Activated CD4-positive, alpha-beta T cell treated with anti-CD3 and anti-CD28 coated beads for 36 hours (primary cell): ENCODE measurements at regions not wholly inside any gene's neighbourhood (a gene's known extent, or its start where the extent isn't known, plus 50 kb on each side); places are given as distances from the start of the nearest gene placed in this dataset.
"Not testable (repeated sequence)": the region's sequence is repeated elsewhere in the genome, so short reads cannot be mapped to it uniquely, and the experiment has no call there.

Experiments used
- ATAC-seq: fragments of 200-7000 bp; cut with Tn5 transposase; one replicate; pipeline ENCODE4 v1.10.0; 2021; ENCODE audit warnings: mild to moderate bottlenecking, moderate library complexity
- CTCF ChIA-PET: fragments of 350-600 bp; sonication (Branson Sonifier 250); formaldehyde crosslinking; loops from one replicate; lab custom pipeline; 2021; ENCODE audit warnings: antibody characterized with exemption; lab: Charles Lee
- POLR2A ChIA-PET: fragments of 350-600 bp; sonication (Branson Sonifier 250); formaldehyde crosslinking; loops from one replicate; lab custom pipeline; 2021; ENCODE audit warnings: antibody characterized with exemption, inconsistent platforms; lab: Charles Lee
- DNase-seq: peaks from one replicate; pipeline ENCODE4 v3.0.0-alpha.2; 2020
- H3K27ac Mint-ChIP-seq: one replicate; pipeline ENCODE4 v1.8.0; 2021; ENCODE audit warnings: mixed read lengths
- H3K27me3 Mint-ChIP-seq: one replicate; pipeline ENCODE4 v1.8.0; 2021; ENCODE audit warnings: mixed read lengths
- H3K36me3 Mint-ChIP-seq: one replicate; pipeline ENCODE4 v1.8.0; 2021; ENCODE audit warnings: low read depth, mixed read lengths
- H3K4me1 Mint-ChIP-seq: one replicate; pipeline ENCODE4 v1.8.0; 2021; ENCODE audit warnings: mixed read lengths
- H3K4me3 Mint-ChIP-seq: one replicate; pipeline ENCODE4 v1.8.0; 2021; ENCODE audit warnings: mild to moderate bottlenecking, moderate library complexity, mixed read lengths
- H3K9me3 Mint-ChIP-seq: one replicate; pipeline ENCODE4 v1.8.0; 2021; ENCODE audit warnings: low read depth, mixed read lengths
- intact Hi-C, 2 experiments: fragments of 100-400 bp; cut with DNase I in 1 of 2; cut with micrococcal nuclease in 1 of 2; formaldehyde crosslinking; loops; one replicate each; pipeline versions ENCODE4 v1.14.2 to v1.15.1; 2022 to 2024; cut with DNase I, micrococcal nuclease

DNA sequence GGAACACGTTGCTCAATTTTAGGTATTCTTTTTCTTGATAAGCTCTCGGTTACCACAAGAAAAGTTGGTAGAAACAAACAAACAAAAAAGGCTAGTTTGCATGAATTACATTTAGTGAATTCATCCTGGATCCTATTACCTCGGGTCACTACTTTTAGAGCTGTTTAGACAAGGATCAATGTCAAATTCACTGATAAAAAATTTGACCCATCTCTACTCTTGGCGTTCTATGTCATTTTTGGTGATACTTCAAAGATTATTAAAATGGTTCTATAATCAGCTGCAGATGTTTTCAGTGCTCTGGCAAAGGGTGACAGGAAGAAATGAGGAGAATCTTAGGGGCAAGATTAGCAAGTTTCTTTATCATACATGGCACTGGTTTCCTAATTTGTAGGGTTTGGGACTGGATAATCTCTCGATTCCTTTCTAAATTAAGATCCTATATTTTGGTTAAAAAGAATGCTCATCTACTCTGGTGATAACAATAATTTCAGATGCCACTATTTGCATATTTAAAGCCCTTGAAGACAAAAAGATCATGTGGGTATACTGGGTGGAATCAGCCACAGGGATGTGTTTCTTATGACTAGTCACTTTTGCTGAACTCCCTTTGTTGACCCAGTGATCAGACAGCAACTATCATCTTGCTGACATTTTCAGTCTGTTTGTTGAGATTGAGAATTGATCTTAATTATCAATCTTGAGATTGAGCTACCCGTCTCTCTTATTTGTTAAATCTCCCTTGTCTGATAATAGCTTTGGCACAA, 442.9 kb downstream of the AASDHPPT start:
- ATAC-seq, result no peak
- ChIA-PET POLR2A (no interaction called here), CTCF (no interaction called here)
- no peak for DNase-seq
- no peak overlapping the region for H3K27ac Mint-ChIP-seq
- H3K4me1 Mint-ChIP-seq, result no peaks in the 10 kb centered on the region
- no peaks in the 10 kb centered on the region for H3K27me3 Mint-ChIP-seq
- H3K9me3 Mint-ChIP-seq, result peaks cover 8% of the 10 kb centered on the region
- H3K4me3 Mint-ChIP-seq, result no peak overlapping the region
- no peaks in the 10 kb centered on the region for H3K36me3 Mint-ChIP-seq
- intact Hi-C loops, result no loop called here

- ChIA-PET CTCF (no interaction called here), POLR2A (no interaction called here)
- H3K36me3 Mint-ChIP-seq, result no peaks in the 10 kb centered on the region
- no peak overlapping the region for H3K27ac Mint-ChIP-seq
- H3K4me3 Mint-ChIP-seq, result no peak overlapping the region
- DNase-seq, result no peak
- no peaks in the 10 kb centered on the region for H3K27me3 Mint-ChIP-seq
- intact Hi-C loops, result no loop called here
- peaks cover 8% of the 10 kb centered on the region for H3K9me3 Mint-ChIP-seq
- ATAC-seq, result no peak
- H3K4me1 Mint-ChIP-seq, result no peaks in the 10 kb centered on the region
These were observed 443.5 kb downstream of the AASDHPPT start for GRCh38 chr11:106520920-106521319.

DNA sequence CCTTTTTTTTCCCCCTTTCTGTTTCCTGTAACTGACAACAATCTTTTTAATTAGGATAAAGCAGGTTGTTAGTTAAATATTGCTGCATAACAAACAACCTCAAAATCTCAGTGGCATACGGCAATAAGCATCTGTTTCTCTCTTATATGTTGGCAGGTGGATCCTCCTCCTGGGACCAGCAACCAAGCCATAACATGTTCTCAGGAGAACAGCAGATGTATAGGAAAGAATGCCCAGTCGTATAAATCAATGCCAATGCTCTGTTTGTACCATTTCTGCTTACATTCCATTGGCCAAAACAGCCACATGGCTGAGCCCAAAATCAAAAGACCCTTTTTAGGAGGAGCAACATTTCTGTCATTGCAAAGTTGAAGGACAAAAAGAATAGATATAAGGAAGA, 445.7 kb downstream of the AASDHPPT start:
- no peak for ATAC-seq
- ChIA-PET CTCF (no interaction called here), POLR2A (no interaction called here)
- H3K27me3 Mint-ChIP-seq, result no peaks in the 10 kb centered on the region
- H3K27ac Mint-ChIP-seq, result no peak overlapping the region
- peaks cover 10% of the 10 kb centered on the region for H3K9me3 Mint-ChIP-seq
- H3K4me3 Mint-ChIP-seq, result no peak overlapping the region
- intact Hi-C loops, result no loop called here
- no peak for DNase-seq
- no peaks in the 10 kb centered on the region for H3K4me1 Mint-ChIP-seq
- H3K36me3 Mint-ChIP-seq, result no peaks in the 10 kb centered on the region

DNA sequence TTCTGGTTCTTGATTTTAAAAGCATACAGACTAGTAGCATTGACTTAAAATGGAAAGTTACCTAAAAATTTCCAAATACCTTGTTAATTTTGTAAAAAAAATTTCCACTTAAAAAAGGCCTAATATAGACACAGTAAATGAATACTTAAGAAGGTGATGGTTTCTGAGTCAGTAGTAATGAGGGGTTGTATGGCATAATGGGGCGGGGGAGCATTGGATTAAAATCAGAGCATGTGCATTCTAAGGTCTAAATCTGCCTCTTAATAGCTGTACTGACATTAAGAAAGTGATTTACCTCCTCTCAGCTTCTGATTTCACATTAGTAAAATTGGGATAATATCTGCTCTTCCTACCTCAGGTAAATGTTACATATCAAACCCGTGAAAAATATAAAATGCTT, 446.5 kb downstream of the AASDHPPT start:
- H3K27ac Mint-ChIP-seq, result no peak overlapping the region
- intact Hi-C loops, result no loop called here
- H3K36me3 Mint-ChIP-seq, result no peaks in the 10 kb centered on the region
- ATAC-seq, result no peak
- POLR2A ChIA-PET, result no interaction called here
- peaks cover 13% of the 10 kb centered on the region for H3K9me3 Mint-ChIP-seq
- no peak for DNase-seq
- no peak overlapping the region for H3K4me3 Mint-ChIP-seq
- no peaks in the 10 kb centered on the region for H3K27me3 Mint-ChIP-seq
- no peaks in the 10 kb centered on the region for H3K4me1 Mint-ChIP-seq
- CTCF ChIA-PET, result no interaction called here

DNA sequence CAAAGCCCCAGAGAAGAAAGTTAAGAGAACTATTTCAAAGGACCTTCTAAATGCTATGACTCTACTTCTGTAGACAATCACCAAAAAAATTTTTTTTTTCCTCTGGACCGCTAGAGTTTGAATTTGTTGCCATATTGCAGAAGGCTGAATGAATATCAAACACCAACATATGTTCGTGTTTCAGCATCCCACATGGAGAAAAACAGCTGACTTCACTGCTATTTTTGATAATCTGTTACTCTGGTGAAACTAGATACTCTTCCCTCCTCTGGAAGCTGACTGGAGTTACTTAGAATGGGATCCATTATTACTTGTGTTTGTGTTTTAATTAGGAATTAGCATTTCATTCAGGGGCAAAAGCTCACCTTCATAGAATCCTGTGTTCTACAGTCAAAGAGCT, 447.0 kb downstream of the AASDHPPT start:
- Mint-ChIP-seq H3K36me3 (no peaks in the 10 kb centered on the region), H3K9me3 (peaks cover 11% of the 10 kb centered on the region), H3K4me3 (no peak overlapping the region), H3K27me3 (no peaks in the 10 kb centered on the region), H3K4me1 (no peaks in the 10 kb centered on the region), H3K27ac (no peak overlapping the region)
- CTCF ChIA-PET, result no interaction called here
- no peak for DNase-seq
- no peak for ATAC-seq
- intact Hi-C loops, result no loop called here
- POLR2A ChIA-PET, result no interaction called here

DNA sequence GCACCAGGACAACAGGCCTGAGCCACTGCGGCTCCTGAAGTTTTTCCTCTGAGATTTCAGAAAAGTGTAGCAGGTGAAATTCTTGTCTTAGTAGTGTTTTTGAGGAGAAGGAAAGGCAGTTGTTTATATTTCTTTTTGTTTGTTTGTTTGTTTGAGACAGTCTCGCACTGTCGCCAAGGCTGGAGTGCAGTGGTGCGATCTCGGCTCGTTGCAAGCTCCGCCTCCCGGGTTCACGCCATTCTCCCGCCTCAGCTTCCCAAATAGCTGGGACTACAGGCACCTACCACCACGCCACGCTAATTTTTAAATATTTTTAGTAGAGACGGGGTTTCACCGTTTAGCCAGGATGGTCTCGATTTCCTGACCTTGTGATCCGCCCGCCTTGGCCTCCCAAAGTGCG, 454.2 kb downstream of the AASDHPPT start:
- POLR2A ChIA-PET, H3K27ac Mint-ChIP-seq, H3K4me3 Mint-ChIP-seq, CTCF ChIA-PET, H3K36me3 Mint-ChIP-seq, H3K4me1 Mint-ChIP-seq, H3K9me3 Mint-ChIP-seq, DNase-seq, intact Hi-C loops, ATAC-seq, H3K27me3 Mint-ChIP-seq: not testable (repeated sequence)

GRCh38 chr11:106533046-106533445, 455.6 kb downstream of the AASDHPPT start:
- intact Hi-C loops, result no loop called here
- H3K9me3 Mint-ChIP-seq, result peaks cover 7% of the 10 kb centered on the region
- H3K27ac Mint-ChIP-seq, result no peak overlapping the region
- no peak overlapping the region for H3K4me3 Mint-ChIP-seq
- ChIA-PET CTCF (no interaction called here), POLR2A (no interaction called here)
- no peaks in the 10 kb centered on the region for H3K4me1 Mint-ChIP-seq
- H3K27me3 Mint-ChIP-seq, result no peaks in the 10 kb centered on the region
- ATAC-seq (no peak), DNase-seq (no peak)
- H3K36me3 Mint-ChIP-seq, result no peaks in the 10 kb centered on the region

DNA sequence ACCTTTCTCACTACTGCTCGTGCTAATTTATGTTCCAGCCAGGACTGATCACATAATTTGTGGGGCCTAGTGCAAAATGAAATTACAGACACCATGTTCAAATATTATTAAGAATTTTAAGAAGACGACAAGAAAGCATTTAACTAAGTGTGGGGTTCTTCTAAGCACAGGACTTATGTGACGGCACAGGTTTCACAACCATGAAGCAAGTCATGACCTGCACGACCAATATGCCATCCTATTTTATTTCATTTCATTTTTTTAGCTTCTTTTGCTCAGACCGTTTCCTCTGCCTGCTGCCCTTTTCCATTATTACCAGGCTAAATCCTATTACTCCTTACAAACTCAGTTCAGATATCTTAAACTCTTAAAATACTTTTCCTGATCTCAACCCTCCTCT, 462.5 kb downstream of the AASDHPPT start:
- DNase-seq (no peak), ATAC-seq (no peak)
- Mint-ChIP-seq H3K27me3 (no peaks in the 10 kb centered on the region), H3K4me1 (no peaks in the 10 kb centered on the region), H3K4me3 (no peak overlapping the region), H3K36me3 (no peaks in the 10 kb centered on the region), H3K27ac (no peak overlapping the region), H3K9me3 (peaks cover 5% of the 10 kb centered on the region)
- intact Hi-C loops, result no loop called here
- ChIA-PET POLR2A (no interaction called here), CTCF (no interaction called here)

- ChIA-PET CTCF (no interaction called here), POLR2A (no interaction called here)
- no peaks in the 10 kb centered on the region for H3K27me3 Mint-ChIP-seq
- no peak for ATAC-seq
- H3K4me1 Mint-ChIP-seq, result no peaks in the 10 kb centered on the region
- peaks cover 2% of the 10 kb centered on the region for H3K9me3 Mint-ChIP-seq
- intact Hi-C loops, result no loop called here
- H3K27ac Mint-ChIP-seq, result no peak overlapping the region
- DNase-seq, result no peak
- no peak overlapping the region for H3K4me3 Mint-ChIP-seq
- no peaks in the 10 kb centered on the region for H3K36me3 Mint-ChIP-seq
These were observed 469.9 kb downstream of the GUCY1A2 start for GRCh38 chr11:106548406-106548805.

- peaks cover 2% of the 10 kb centered on the region for H3K9me3 Mint-ChIP-seq
- H3K4me3 Mint-ChIP-seq, result no peak overlapping the region
- ChIA-PET CTCF (no interaction called here), POLR2A (no interaction called here)
- DNase-seq, result no peak
- intact Hi-C loops, result no loop called here
- H3K27ac Mint-ChIP-seq, result no peak overlapping the region
- no peaks in the 10 kb centered on the region for H3K36me3 Mint-ChIP-seq
- no peaks in the 10 kb centered on the region for H3K27me3 Mint-ChIP-seq
- H3K4me1 Mint-ChIP-seq, result no peaks in the 10 kb centered on the region
- ATAC-seq, result no peak
These were observed 466.3 kb downstream of the GUCY1A2 start for GRCh38 chr11:106551744-106552673.

DNA sequence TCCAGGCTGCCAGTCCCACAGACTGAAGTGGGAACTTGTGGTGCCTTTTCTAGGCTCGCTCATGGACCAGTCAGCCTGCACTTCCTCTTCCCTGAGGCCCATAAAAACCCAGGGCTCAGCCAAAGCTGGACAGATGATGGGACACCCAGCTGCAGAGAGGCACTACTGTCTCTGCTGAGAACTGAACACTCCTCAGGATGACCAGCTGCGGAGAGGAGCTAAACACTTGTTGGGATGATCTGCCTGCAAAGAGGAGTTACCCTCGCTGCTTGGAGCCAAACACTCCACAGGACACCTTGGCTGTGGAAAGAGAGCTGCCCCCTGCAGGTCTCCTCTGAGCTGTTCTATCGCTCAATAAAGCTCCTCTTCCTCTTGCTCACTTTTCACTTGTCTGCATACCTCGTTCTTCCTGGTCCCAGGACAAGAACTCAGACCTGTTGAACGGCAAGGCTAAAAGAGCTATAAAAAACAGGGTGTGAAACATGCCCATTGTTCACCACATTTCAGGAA, 465.5 kb downstream of the GUCY1A2 start:
- ChIA-PET POLR2A (no interaction called here), CTCF (no interaction called here)
- no peaks in the 10 kb centered on the region for H3K4me1 Mint-ChIP-seq
- DNase-seq (no peak), ATAC-seq (no peak)
- no peak overlapping the region for H3K4me3 Mint-ChIP-seq
- no peaks in the 10 kb centered on the region for H3K36me3 Mint-ChIP-seq
- no peaks in the 10 kb centered on the region for H3K27me3 Mint-ChIP-seq
- intact Hi-C loops, result no loop called here
- H3K9me3 Mint-ChIP-seq, result no peaks in the 10 kb centered on the region
- H3K27ac Mint-ChIP-seq, result no peak overlapping the region

DNA sequence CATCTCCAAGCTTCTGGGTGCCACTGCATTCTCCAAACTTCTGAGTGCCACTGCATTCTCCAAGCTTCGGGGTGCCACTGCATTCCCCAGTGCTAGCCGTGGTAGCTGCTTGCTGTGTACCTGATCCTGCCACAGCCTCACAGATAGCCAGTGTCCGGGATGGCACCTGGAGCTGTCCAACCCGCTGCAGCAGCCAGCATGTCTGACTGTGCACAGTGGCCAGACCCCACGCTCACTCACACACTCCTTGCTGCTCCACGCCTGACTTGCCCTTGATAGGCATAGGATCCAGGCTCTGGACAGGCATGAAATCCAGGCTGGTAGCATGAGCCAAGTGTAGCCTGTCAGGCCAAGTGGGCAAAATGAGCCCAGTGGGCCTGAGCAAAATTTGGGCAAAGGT, 465.0 kb downstream of the GUCY1A2 start:
- Mint-ChIP-seq H3K9me3 (no peaks in the 10 kb centered on the region), H3K4me1 (no peaks in the 10 kb centered on the region), H3K27ac (no peak overlapping the region), H3K27me3 (no peaks in the 10 kb centered on the region), H3K4me3 (no peak overlapping the region), H3K36me3 (no peaks in the 10 kb centered on the region)
- intact Hi-C loops, result no loop called here
- ChIA-PET POLR2A (no interaction called here), CTCF (no interaction called here)
- DNase-seq (no peak), ATAC-seq (no peak)
